HG03575 (cell line): ENCODE measurements at regions not wholly inside any gene's neighbourhood (a gene's known extent, or its start where the extent isn't known, plus 50 kb on each side); places are given as distances from the start of the nearest gene placed in this dataset.
"Not testable (repeated sequence)": the region's sequence is repeated elsewhere in the genome, so short reads cannot be mapped to it uniquely, and the experiment has no call there.

Experiments
- ATAC-seq: cut with Tn5 transposase; IDR thresholded peaks from one replicate; pipeline ENCODE4 v1.9.1; 2021; ENCODE audit not compliant: unreplicated experiment, insufficient number of reproducible peaks, low FRiP score; ENCODE audit errors: extremely low read depth

GRCh38 chr2:57677296-57677695, 369.3 kb upstream of the VRK2 start:
- no peak for ATAC-seq

GRCh38 chr2:57681650-57682049, 365.0 kb upstream of the VRK2 start:
- ATAC-seq: no peak

GRCh38 chr2:57685032-57685431, 361.6 kb upstream of the VRK2 start:
- no peak for ATAC-seq

GRCh38 chr2:57692395-57692794, 354.2 kb upstream of the VRK2 start:
- ATAC-seq: no peak

- ATAC-seq: no peak
Observed at GRCh38 chr2:57693177-57693576, 353.4 kb upstream of the VRK2 start.

- ATAC-seq: no peak
Observed at GRCh38 chr2:57693965-57694364, 352.6 kb upstream of the VRK2 start.

- ATAC-seq: no peak
Observed at GRCh38 chr2:57696016-57696415, 350.6 kb upstream of the VRK2 start.

GRCh38 chr2:57698392-57698791, 348.2 kb upstream of the VRK2 start:
- ATAC-seq: no peak

- no peak for ATAC-seq
Observed at GRCh38 chr2:57698935-57699449, 347.6 kb upstream of the VRK2 start.

GRCh38 chr2:57701391-57701791, 345.2 kb upstream of the VRK2 start:
- ATAC-seq: no peak

GRCh38 chr2:57703407-57703806, 343.2 kb upstream of the VRK2 start:
- no peak for ATAC-seq

- not testable (repeated sequence) for ATAC-seq
Observed at GRCh38 chr2:57707794-57708193, 338.8 kb upstream of the VRK2 start.

- ATAC-seq: no peak
Observed at GRCh38 chr2:57711991-57712390, 334.6 kb upstream of the VRK2 start.

GRCh38 chr2:57720728-57721627, 325.6 kb upstream of the VRK2 start:
- peak; percentile 98 for ATAC-seq

- no peak for ATAC-seq
Observed at GRCh38 chr2:57725337-57725947, 321.2 kb upstream of the VRK2 start.

- peak; percentile 88 for ATAC-seq
Observed at GRCh38 chr2:57726294-57726693, 320.3 kb upstream of the VRK2 start.

- no peak for ATAC-seq
Observed at GRCh38 chr2:57728691-57729090, 317.9 kb upstream of the VRK2 start.

GRCh38 chr2:57733956-57734355, 312.6 kb upstream of the VRK2 start:
- ATAC-seq: no peak

- no peak for ATAC-seq
Observed at GRCh38 chr2:57740891-57741290, 305.7 kb upstream of the VRK2 start.

- no peak for ATAC-seq
Observed at GRCh38 chr2:57753636-57754035, 293.0 kb upstream of the VRK2 start.
